Esophagus squamous epithelium (tissue), 4 donors: ENCODE measurements at regions not wholly inside any gene's neighbourhood (a gene's known extent, or its start where the extent isn't known, plus 50 kb on each side); places are given as distances from the start of the nearest gene placed in this dataset.

Source experiments
- POLR2A ChIP-seq, 4 donors: fragments of 450-650 bp; IDR thresholded peaks; one replicate each; pipeline ENCODE4 v1.6.1; 2017; ENCODE audit warnings: antibody characterized with exemption in 4 of 4, mild to moderate bottlenecking in 4 of 4, moderate library complexity in 3 of 4
- TF ChIP-seq, protein P1 (sequence below), 6 experiments: fragments of 450-650 bp in 4 of 6; fragments of 200-600 bp in 2 of 6; sonication (generic) in 2 of 6; IDR thresholded peaks; one replicate each; pipeline ENCODE4 v1.5.1; 2016 to 2019; ENCODE audit warnings: antibody characterized with exemption in 6 of 6, mild to moderate bottlenecking in 4 of 6, moderate library complexity in 4 of 6

- TF ChIP-seq, protein P1, sequence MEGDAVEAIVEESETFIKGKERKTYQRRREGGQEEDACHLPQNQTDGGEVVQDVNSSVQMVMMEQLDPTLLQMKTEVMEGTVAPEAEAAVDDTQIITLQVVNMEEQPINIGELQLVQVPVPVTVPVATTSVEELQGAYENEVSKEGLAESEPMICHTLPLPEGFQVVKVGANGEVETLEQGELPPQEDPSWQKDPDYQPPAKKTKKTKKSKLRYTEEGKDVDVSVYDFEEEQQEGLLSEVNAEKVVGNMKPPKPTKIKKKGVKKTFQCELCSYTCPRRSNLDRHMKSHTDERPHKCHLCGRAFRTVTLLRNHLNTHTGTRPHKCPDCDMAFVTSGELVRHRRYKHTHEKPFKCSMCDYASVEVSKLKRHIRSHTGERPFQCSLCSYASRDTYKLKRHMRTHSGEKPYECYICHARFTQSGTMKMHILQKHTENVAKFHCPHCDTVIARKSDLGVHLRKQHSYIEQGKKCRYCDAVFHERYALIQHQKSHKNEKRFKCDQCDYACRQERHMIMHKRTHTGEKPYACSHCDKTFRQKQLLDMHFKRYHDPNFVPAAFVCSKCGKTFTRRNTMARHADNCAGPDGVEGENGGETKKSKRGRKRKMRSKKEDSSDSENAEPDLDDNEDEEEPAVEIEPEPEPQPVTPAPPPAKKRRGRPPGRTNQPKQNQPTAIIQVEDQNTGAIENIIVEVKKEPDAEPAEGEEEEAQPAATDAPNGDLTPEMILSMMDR (IDR thresholded peaks at IDR 0.05) = no peak
- TF ChIP-seq POLR2A (IDR thresholded peaks at IDR 0.05) = no peak
Measured at GRCh38 chrX:25618248-25618647, 519.9 kb upstream of the MAGEB18 start.
